HT1080 (cell line): ENCODE measurements at regions not wholly inside any gene's neighbourhood (a gene's known extent, or its start where the extent isn't known, plus 50 kb on each side); places are given as distances from the start of the nearest gene placed in this dataset.

Experiments
- DNase-seq: peaks from one replicate; pipeline ENCODE4 v3.0.0-alpha.2; 2015; ENCODE audit warnings: low read depth

DNA sequence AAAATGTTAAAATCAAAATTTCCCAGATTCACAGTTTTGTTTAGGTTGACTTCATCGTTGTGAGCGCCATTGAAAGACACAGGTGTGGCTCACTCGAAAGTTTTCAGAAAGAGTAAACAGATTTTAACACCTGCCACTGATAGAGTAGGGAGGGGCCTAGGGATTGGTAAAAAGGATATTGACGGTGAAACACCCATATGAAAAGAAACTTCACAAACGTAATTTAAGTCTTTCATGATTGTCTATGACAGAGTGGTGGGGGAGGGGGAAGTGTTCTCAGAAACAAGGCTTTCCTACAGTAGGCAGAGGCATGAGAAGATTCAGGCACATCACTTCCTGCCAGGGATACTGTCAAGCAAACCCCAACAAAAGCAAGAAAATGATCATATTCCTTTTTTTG lies 101.4 kb downstream of the PERP start:
- no peak for DNase-seq

DNA sequence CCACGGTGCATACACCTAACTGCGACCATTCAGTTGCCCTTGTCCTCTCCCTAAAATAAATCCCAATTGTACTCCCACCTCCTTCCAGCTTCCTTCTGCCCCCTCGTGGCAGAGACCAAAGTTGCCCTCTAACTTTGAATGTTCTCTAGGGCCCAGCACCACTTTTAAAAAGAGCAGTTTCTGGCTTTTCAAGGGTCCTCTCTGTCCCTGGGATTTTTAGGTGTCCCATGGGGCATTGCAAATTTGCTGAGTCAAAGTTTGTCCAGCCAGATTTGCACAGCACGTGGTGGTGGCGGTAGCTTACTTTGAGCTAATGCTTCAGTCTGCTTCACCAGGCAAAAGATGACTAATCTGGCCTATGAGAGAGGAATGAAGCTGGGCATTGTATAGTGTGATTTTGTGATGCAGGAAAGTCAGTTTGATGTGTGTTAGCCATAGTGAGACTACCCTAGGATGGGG lies 100.2 kb downstream of the PERP start:
- peak; percentile 71 for DNase-seq

DNA sequence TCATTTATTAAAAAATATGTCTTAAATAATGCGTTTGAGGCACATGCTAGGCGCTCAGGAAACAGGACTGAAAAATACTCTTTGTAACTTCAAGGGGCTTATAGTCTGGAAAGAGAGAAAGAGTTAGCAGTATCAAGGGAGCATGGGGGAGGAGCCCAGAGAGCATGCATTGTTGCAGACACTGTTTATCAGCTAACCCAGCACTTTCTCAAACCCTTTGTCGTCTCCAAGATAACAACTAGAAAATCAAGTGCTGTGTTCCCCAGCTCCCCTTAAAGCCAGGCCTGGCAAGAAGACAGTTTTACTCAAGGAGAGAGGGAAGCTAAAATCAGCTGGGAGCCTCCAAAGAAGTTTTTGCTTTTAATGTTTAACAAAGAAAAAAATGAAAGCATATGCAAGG lies 98.4 kb downstream of the PERP start:
- no peak for DNase-seq

DNA sequence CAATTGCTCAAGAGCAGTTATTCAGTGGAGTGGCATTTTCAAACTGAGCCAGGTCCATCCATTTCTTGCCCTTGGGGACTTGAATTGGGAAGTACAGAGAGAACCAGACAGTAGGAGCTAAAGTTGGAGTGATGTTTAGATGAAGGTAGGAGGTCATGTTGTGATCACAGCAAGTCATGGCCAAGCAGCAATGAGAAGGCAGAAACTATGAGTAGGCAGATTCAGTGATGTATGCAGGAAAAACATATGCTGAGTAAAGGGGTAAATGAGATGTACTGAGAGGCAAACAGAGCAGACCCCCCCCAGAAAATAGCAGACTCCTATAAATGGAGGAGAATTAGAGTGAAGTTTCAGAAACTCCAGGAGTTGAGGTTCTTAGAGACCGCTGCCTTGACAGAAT lies 95.8 kb downstream of the PERP start:
- DNase-seq, result no peak

DNA sequence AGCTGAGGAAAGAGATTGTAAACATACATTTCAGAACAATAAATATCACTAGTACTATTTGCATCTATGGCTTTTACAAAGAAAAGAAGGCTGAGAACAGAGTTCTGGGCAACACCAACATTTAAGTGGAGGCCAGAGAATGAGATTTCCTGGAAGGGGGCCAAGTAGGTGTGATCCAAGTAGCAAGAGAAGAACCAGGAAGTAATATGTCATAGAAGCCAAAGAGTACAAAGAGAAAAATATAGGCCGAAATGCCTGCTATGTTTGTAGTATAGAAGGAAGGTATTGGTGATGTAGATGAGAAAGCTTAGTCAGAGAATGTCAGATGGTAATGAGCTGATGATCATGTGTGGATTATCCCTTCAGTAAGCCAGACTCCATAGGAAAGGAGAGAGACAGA lies 94.5 kb downstream of the PERP start:
- no peak for DNase-seq

DNA sequence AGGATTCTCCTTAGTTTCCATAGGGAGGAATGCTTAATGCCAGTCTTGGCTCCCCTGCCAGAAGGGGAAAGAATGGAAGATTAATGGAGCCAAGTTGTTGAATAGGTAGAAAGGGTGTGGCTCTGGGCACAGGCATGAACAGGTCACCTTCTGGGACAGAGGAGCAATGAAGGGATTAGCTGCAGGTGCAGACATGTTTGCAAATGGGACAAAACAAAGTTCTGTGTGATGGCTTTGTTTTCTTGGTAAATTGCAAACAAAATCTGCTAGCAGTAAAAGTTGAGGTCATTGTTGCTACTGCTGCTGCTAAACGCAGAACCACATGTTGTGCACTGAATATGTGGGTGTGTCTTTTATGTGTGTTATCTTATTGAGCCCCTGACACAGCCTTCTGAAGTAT lies 93.3 kb downstream of the PERP start:
- DNase-seq, result no peak

DNA sequence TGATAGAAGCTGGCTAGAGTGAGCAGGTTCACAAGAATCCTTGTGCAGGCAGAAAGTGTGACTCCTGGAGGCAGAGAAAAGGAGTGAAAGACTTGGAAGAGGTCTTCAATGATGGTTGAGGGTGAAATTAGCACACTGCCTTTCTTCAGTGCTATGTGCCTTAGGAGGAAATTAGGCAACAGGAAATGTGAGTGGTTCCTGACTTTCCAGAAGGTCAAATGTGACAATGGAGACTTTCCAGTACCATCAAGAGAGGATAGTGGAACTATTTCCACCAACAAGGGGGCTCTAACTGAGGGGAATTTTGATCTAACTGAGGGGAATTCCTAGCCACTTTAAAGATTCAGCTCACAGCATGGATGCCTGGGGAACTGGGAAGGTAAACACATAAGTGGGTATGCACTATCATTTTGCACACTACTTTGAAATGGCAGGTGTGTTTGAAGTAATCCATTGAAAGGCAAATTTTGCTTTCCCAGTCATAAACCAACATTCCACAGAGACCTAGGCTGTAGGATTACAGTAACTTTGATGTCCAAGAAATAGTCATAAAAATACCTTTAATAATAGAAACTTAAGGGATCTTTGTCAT lies 90.0 kb downstream of the PERP start:
- DNase-seq, result peak; percentile 28

DNA sequence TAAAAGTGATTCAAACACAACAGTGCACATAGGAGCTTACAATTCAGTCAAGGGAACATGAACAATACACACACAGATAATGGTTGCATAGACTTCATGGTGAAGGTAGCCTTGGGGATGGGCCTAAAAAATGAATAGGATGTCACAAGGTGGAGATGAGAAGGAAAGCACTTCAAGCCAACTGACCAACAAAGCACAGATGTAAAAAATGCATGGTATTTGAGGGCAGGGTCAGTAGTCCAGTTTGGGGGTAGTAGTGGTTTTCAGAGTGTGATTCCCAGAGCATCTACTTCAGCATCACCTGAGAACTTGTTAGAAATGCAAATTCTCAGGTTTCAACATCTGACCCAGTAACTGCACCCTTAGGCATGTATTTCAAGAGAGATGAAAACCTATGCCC lies 88.9 kb downstream of the PERP start:
- no peak for DNase-seq

DNA sequence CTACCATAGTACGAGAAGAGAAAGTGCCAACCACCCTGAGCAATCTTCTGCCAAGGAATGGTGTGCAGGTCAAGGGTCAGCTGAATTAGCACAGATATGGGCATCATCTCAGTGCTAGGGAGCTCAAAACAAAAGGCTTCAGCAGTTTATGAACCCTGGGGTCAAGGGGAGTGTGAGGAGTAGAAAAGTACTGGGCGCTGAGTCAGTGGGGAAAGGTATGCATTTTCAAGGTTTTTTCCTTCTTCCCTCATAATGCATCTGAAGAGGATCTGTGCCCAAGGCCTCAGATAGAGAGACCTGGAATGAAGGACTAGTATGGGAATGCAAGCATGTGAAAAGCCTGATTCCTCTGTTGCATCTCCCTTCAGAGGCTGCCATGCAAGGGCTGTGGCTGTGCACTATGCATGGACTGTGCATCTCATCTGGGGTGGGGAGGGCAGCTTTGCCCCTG lies 81.7 kb downstream of the PERP start:
- no peak for DNase-seq

DNA sequence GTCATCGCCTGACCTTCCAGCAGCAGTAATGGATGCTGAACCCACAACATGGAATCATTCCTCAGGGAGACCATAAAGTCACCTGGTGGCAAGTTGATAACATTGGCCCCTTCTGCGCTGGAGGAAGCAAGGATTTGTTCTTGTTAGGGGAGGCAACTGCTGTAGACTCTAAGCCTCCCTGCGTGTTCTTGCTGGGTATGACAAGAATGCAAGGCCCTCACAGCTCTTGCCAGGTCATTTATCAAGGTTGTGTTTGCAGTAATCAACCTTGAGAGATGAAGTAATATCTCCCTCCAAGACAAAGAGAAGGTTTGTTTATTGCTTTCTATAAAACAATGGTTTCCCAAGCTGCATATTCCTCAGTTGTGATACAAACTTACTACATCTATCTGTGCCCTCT lies 80.9 kb downstream of the PERP start:
- DNase-seq, result no peak

DNA sequence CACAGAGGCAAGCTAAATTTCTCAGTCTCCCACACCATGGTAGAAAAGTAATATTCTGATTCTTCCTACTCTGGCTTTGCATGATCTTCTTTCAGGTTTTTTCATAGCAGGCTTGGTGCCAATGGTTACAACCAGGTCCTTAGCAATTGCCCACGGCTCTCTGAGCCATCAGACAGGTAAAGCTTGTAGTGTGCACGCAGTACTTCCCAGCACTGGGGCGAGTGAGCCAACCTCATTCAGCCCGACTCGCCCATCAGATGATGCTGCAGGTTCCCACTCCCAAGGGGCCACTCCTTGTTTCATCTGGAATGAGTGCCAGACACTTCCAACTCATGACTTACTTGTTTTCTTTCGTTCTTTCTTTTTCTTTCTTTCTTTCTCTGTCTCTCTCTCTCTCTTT lies 78.3 kb downstream of the PERP start:
- DNase-seq, result no peak

DNA sequence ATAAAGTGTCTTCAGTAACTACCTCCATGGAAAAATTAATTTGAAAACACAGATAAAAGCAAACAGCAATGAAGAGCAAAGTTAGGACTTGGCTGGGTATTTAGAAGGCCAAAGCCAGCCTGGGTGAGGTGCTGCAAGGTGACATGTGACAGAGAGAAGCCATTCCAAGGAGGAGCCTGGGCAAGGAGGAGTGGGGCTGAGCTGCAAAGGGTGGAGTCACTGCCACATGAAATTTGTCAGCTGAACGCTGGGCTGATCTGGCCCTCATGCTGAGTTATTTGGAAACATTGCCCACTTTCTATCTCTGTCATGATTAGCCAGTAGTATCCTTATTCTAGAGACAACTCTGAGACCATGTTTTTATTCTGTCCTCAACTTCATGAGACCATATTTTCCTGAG lies 76.3 kb downstream of the PERP start:
- DNase-seq, result no peak

DNA sequence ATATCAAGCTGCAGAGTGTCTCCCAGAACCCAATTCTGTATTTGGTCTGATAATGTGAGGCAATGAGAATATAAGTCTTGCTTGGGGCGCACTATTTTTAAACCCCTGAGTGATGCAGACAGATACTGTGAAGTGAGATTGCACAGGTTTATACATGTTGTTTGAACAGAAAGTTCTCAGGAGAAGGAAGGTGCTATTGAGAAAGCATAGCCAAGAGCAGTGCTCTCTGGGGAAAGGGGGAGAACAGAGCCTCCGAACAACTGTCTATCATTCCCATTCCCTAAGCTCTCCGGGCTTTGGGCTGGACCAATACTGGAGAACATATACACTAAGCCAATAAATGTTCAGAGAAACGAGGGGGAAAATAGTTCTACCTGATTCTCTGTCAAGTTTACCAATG lies 75.8 kb downstream of the PERP start:
- no peak for DNase-seq

DNA sequence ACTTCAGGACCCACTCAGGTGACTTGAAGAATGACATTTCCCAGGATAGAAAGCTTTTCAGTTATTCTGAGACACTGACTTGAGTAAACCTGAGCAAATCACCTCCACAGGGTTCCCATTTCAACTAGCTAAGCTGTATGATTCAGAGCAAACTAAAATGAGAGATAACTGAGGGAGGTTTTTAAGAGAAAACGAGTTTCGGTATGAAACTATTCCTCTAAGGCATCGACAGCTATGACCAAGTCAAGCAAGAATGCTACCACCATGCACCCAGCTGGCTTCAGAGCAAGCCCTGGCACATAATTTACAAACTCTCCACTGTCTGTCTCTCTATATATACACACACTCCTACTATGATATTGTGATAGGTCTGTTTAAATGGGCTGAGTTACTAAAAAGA lies 75.4 kb downstream of the PERP start:
- DNase-seq, result no peak

DNA sequence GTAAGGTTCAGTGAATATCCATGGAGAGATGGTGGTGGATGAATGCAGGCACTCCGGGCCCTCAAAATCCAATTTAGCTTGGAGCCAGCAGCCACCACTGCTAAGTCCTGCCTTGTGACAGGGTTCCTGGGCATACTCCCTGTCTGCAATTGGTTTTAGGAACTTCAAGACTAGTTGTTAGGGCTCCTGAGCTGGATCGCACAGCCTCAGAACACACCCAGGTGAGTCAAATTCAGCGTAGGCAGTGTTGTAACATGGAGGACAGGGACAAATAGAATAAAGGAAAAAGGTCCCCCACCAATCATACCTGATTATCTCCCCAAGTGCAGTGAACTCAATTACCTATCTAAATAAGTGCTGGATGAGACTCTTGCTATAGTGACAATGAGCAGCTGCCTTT lies 74.6 kb downstream of the PERP start:
- DNase-seq, result no peak

DNA sequence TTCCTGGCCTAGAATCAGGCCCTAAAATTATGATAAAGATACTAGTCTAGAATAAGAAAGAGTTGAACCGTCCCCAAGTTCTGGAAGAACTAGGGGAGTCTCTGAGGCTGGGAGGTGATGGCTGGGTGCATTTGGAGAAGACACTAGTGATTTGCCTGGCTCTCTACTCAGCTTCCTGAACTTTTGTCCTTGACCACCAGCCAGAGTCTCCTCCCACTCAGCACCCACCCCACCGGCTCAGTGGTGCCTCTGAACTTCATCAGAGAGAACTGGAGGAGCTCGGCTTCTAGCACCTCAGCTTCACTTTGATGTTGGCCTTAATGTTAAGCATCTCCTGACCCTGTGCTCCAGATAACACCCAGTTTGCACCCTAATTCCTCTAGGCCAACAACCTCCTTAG lies 73.0 kb downstream of the PERP start:
- DNase-seq, result no peak

DNA sequence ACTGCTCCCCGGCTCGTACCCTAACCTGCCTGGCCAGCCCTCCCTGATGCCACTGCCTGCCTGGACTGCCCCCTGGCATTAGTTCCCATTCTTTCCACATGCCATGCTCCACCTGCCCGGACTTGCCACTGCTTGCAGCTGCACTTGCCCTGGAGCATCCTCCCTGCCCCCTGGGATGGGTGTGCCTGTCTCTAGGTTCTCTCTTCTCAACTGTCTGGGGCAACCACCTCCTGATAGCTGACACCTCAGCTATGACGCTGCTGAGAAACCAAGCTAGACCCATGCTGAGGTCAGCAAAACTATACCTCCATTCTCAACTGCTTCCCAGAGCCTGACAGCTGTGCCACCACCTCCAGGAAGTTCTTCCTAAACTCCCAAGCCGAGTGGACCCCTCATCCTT lies 72.1 kb downstream of the PERP start:
- DNase-seq, result no peak

DNA sequence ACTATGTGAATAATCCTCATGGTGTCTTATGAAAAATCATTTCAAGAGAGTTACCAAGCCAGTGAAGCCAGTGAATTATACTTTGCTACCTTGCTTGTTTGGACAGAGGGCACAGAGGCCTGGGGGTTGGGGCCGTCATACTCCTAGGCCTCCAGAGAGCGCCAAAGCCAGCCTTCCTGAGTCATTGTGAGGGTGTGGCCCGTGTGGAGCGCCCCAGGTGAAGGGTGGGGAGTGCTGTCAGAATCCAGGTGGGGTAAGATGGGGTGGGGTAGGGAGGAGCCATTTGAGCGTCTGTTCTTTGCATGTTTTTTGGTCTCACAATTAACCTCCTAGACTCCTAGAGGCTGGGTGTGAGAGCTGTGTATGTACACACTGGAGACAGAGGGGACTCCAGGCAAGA lies 71.1 kb downstream of the PERP start:
- DNase-seq, result no peak

DNA sequence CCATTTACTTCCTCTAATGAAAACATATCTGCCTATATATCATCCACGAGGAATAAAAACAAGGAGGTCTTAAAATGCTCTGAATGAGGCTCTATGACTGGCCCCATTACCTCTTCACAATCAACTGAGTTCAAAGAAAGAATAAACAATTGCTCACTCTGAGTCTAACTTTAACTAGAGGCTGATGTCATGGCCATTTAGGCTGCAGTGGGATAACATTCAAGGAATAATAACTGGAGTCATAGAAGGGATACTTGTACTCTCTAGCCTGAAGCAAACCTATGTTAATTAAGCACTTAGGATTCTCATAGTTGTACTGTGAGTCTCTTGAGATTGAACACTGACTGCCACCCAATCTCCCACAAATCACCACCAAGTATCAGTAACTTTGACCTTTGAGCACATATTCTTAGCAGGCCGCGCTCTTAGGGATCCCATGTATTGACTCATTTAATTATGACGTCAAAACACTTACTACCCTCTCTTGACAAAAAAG lies 70.2 kb downstream of the PERP start:
- peak; percentile 10 for DNase-seq

DNA sequence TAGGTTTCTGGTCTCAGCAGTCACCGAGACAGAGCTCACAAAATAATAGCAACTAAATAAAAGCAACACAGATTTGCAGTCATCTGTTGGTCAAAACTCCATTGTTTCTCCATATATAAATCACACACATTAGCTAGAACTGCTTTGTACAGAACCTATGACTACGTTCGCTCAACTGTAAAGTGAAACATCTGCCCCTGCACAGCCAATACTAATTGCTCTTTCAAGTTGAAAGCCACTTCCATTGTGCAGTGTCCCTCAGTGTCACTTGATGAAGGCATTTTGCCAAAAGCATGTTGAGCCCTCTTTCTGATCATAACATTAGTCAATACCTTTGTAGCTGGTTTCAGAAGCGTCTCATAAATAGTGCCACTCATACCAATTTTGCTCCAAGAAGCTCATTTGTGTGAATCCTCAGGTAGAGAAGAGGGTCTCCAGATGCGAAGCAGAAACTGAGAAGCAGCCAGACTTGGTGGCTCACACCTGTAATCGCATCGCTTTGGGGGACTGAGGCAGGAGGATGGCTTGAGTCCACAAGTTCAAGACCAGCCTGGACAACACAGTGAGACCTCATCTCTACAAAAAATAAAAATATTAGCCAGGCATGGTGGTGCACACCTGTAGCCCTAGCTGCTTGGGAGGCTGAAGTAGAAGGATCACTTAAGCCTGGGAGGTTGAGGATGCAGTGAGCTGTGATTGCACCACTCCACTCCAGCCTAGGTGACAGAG lies 68.9 kb downstream of the PERP start:
- DNase-seq, result no peak
